Tibial nerve (tissue), 3 donors: ENCODE measurements at regions not wholly inside any gene's neighbourhood (a gene's known extent, or its start where the extent isn't known, plus 50 kb on each side); places are given as distances from the start of the nearest gene placed in this dataset.

Experiments used
- CTCF ChIP-seq, 5 experiments: fragments of 200-600 bp in 3 of 5; fragments of 450-650 bp in 2 of 5; sonication (generic) in 3 of 5; IDR thresholded peaks; one replicate each; pipeline ENCODE4 v1.5.1; 2016 to 2019; ENCODE audit warnings: antibody characterized with exemption in 5 of 5, mild to moderate bottlenecking in 3 of 5, moderate library complexity in 2 of 5
- POLR2A ChIP-seq, 2 donors: fragments of 450-650 bp; IDR thresholded peaks; one replicate each; pipeline ENCODE4 v1.6.1; 2017; ENCODE audit warnings: antibody characterized with exemption in 2 of 2, mild to moderate bottlenecking in 2 of 2, moderate library complexity in 2 of 2

GRCh38 chr5:179436321-179437122, 91.3 kb upstream of the ADAMTS2 start:
- no peak for TF ChIP-seq CTCF (IDR thresholded peaks at IDR 0.05)
- no peak for TF ChIP-seq POLR2A (IDR thresholded peaks at IDR 0.05)
